ENCODE measurements at regions not wholly inside any gene's neighbourhood (a gene's known extent, or its start where the extent isn't known, plus 50 kb on each side); places are given as distances from the start of the nearest gene placed in this dataset.

- DNase-seq (ENCODE audit: low read depth, low spot score) = no peak
Measured at GRCh38 chr10:64075604-64076003, 554.4 kb downstream of the REEP3 start.

- DNase-seq (ENCODE audit: low read depth, low spot score) = no peak
Measured at GRCh38 chr10:64076322-64076940, 555.2 kb downstream of the REEP3 start.

GRCh38 chr10:64079341-64079740, 558.1 kb downstream of the REEP3 start:
- no peak for DNase-seq (ENCODE audit: low read depth, low spot score)

- DNase-seq (ENCODE audit: low read depth, low spot score) = no peak
Measured at GRCh38 chr10:64080071-64080470, 558.9 kb downstream of the REEP3 start.

DNA sequence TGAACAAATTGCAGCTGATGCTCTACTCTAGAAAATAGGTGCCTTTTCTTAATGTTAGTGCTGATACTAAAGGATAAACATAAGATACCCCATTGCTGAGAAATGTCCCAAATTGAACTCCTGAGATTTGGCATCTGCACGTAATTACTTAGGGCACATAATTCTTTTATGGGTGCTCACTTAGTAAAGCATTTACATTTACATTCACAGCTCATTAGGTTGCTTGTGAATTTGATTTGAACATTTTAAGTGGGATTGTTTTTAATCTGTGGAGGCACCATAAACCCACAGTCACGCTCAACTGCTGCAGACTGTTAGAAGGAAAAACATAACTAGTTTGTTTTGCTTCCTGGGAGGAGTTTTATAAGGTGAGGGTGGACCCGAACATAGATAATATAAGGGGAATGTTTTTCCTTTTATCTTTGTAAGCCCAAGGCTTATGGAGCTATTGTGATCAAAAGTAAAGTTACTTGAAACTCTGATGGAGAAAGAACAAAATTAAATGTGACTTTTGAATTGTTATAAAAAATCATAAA, 560.8 kb downstream of the REEP3 start:
- DNase-seq (ENCODE audit: low read depth, low spot score) = no peak

GRCh38 chr10:64086083-64086767, 565.0 kb downstream of the REEP3 start:
- DNase-seq (ENCODE audit: low read depth, low spot score) = no peak

DNA sequence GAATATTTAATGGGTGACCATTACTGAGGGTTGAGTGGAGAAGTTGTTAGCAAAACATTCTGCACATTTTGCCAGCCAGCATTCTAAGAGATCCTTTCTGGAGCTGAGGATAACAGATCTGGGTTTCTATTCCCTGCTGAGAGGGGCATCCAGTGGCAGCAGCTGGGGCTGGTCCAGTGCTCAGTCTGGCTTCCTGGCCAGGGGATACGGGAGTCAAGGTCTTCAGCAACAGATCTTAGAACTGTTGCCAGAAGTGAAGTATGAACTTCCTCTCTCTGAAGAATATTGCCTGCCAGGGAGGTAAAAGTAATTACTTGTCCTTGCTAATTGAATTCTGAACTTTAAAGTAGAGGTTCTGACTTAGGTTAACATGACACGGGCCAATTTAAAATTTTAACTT, 568.4 kb downstream of the REEP3 start:
- no peak for DNase-seq (ENCODE audit: low read depth, low spot score)

DNA sequence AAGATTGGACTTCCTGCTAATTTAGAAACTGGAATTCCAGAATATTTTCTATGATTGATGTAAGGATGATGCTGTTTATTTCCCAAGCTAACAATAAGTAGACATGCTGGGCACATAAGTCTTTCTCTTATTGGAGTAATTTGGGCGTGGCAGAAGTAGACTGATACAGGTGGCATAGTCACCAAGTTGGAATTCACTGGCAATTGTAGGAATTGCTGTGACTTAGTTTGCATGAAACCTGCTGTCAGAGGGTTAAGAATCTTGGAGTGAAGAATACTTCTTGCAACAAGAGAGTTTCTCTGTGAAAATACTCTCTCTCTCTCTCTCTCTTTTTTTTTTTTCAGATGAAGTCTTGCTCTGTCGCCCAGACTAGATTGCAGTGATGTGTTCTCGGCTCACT, 569.7 kb downstream of the REEP3 start:
- no peak for DNase-seq (ENCODE audit: low read depth, low spot score)

- DNase-seq (ENCODE audit: low read depth, low spot score) = no peak
Measured at GRCh38 chr10:64091897-64092296, 570.7 kb downstream of the REEP3 start.

DNA sequence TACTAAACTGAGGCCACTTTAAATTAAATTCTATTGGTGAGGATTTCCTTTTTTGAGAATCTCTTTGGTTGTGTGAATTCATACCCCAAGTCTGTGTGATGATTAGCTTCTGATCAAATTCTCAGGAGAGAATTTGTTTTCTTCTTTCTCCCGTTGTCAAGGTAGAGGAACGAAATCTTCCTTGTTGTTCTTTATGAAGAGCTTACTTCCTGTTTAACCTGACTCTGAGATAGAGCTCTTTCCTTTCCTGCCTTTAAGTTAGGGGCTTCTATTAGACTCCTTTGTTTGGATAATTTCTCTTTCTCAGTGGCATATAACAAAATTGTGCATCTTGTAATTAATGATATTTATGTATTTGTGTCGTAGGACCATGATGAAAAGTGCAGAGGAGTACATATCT, 572.1 kb downstream of the REEP3 start:
- DNase-seq (ENCODE audit: low read depth, low spot score) = no peak

DNA sequence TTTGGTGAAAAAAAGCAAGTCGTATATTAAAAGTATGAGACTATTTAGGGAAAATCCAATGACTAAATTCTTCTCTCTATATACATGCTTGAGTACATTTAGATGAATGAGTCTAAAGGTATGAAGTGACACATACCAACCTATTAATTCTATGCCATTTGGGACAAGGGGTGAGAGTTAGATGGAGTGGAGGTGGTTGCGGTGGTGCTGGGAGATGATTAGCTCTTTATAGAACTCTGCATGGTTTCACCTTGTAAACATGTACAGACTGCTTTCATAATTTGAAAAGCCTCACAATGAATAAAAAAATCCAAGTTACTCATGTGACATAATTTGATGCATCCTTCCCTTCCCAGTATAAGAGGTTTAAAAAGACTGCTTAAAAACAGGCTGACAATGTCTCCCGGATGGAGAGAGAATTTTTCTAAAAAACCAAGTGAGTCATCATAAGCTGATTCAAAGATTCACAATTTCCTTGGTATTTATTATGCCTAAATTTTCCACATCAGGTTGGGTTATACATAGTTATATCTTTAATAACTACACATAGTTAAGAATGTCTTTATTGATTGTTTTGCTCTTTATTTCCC, 572.8 kb downstream of the REEP3 start:
- no peak for DNase-seq (ENCODE audit: low read depth, low spot score)

DNA sequence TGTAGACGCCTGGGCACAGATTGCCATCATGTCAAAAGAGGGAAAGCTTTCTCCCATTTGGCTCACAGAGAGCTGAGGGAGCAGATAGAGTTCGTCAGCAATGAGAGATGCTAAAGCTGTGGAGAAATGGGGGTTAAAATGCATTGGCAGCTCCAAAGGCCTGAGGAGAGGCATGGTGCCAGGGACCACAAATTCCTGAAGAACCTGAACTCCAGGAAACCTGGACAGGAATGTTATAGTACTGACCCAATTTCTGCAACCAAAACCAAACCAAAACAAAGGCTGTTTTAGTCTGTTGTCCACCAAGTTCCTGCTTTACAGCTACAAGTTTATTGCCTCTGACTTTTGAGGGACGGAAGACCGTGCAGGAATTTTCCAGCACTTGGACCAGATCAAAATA, 575.7 kb downstream of the REEP3 start:
- no peak for DNase-seq (ENCODE audit: low read depth, low spot score)

DNA sequence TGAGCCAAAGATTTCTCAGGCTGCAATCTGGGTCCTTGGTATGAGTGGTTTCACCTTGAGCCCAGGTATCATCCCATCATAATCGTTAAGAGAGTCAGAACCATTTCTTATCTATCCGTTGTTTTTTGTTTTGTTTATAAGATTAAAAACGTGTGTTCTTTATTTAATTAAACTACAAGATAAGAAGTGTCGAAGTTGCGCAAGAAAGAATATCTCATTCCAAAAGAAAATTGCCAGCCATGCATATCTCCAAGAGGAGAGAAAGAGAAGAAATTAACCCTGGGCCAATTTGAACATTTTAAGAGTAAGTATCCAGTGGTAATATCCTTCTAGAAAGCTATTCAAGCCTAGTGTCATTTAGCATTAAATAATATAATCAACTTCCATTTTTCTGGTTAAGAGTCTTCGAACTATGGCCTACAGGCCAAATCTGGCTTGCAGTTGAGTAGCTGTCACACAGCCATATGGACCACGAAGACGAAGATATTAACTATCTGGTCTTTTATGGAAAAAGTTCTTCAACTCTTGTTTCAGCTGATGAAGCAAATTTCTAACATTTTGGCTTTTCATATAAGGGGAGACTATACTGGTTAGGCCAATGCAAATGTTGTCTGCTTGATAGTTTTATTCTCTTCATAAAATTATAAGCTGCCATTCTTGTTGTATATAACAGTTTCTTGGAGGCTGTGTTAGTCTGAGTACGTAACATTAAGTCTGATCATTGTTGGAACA, 576.4 kb downstream of the REEP3 start:
- DNase-seq (ENCODE audit: low read depth, low spot score) = no peak

GRCh38 chr10:64098994-64099393, 577.8 kb downstream of the REEP3 start:
- no peak for DNase-seq (ENCODE audit: low read depth, low spot score)

- no peak for DNase-seq (ENCODE audit: low read depth, low spot score)
Measured at GRCh38 chr10:64101606-64102263, 580.5 kb downstream of the REEP3 start.

DNA sequence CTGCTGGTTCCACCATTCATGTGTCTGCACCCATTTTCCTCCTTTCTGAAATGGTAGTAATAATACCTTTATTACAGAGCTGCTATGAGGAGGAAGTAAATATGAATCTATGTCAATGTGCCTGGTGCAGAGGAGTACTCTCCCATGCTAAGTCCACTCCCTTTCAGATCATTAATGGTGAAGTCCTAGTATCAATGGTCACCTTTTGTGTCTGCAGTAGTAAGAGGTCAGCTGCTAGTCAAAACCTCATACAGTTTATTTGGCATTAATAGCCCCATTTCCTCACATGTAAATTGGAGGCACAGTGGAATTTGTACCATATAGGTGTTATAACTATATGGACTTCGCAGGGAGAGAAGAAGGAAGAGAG, 581.0 kb downstream of the REEP3 start:
- DNase-seq (ENCODE audit: low read depth, low spot score) = no peak

- DNase-seq (ENCODE audit: low read depth, low spot score) = no peak
Measured at GRCh38 chr10:64102916-64103315, 581.7 kb downstream of the REEP3 start.

DNA sequence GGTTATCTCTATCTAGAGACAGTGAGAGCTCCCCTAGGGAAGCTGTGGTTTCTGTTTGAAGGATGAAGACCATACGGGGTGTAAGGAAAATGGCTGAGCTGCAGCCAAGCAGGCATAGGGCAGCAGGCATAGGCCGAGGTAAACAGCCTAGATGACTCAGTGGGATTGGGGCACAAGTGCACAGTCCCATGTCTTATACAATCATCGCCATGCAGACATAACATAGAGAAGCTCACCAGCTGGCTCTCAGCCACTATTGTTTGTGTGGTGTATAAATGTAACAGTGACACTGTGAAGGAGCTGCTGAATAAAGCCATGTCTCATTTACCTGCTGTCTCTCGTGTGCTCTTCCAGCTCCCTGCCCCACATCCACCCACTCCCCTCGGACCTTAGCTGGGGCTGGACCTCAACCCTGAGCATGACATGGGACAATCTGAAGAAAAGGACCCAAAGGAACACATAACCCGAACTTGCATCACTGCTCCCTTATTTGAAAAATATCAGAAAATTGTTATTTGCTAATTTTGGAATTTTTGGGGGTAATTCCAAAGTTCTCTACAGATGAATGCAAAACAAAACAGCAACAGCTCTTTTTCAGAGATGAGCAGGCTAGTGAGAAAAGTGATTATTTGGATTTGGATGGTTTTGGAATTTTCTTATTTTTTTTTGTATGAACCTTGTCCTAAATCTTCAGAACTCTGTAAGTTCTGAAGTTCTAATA, 582.7 kb downstream of the REEP3 start:
- DNase-seq (ENCODE audit: low read depth, low spot score) = no peak

- no peak for DNase-seq (ENCODE audit: low read depth, low spot score)
Measured at GRCh38 chr10:64109926-64110495, 588.8 kb downstream of the REEP3 start.

GRCh38 chr10:64112701-64113355, 591.6 kb downstream of the REEP3 start:
- no peak for DNase-seq (ENCODE audit: low read depth, low spot score)
